H1 (cell line): ENCODE measurements at regions not wholly inside any gene's neighbourhood (a gene's known extent, or its start where the extent isn't known, plus 50 kb on each side); places are given as distances from the start of the nearest gene placed in this dataset.

Experiments used
- CTCF ChIA-PET: fragments of 300-600 bp; sonication (Branson Sonifier 250); formaldehyde crosslinking; loops from one replicate; lab custom pipeline; 2021; ENCODE audit not compliant: partially characterized antibody; lab: Charles Lee
- POLR2A ChIA-PET: fragments of 300-600 bp; sonication (Branson Sonifier 250); formaldehyde crosslinking; loops from one replicate; lab custom pipeline; 2021; ENCODE audit warnings: inconsistent platforms; ENCODE audit not compliant: partially characterized antibody; lab: Charles Lee
- DNase-seq, 2 experiments: peaks; one replicate each; pipeline versions ENCODE4 v3.0.0 to v3.0.0-alpha.2; 2010 to 2022; ENCODE audit warnings: low spot score in 2 of 2, low read depth in 1 of 2, mixed read lengths in 1 of 2
- FAIRE-seq: peaks from 2 replicates; lab custom pipeline; 2011; peaks lifted over from hg19 to GRCh38; lab: Jason Lieb, UNC
- H2AFZ ChIP-seq: 2 replicates; pipeline ENCODE4 v1.8.1; 2012; ENCODE audit warnings: low read length, inconsistent platforms
- H2AK5ac ChIP-seq: 2 replicates; pipeline ENCODE4 v1.6.1; 2013; ENCODE audit warnings: low read depth, low read length
- H2BK120ac ChIP-seq: replicated peaks from 2 replicates; pipeline ENCODE3; 2013; ENCODE audit warnings: low read depth, low read length, inconsistent platforms
- H2BK12ac ChIP-seq: 2 replicates; pipeline ENCODE4 v1.6.1; 2013; ENCODE audit warnings: low read depth, low read length
- H2BK15ac ChIP-seq: 2 replicates; pipeline ENCODE4 v1.6.1; 2013; ENCODE audit warnings: low read length
- H2BK20ac ChIP-seq: 2 replicates; pipeline ENCODE4 v1.6.1; 2013; ENCODE audit warnings: low read length
- H2BK5ac ChIP-seq: 2 replicates; pipeline ENCODE4 v1.6.1; 2013; ENCODE audit warnings: low read depth, low read length
- H3K14ac ChIP-seq: 2 replicates; pipeline ENCODE4 v1.6.1; 2013; ENCODE audit warnings: inconsistent platforms; ENCODE audit not compliant: insufficient read length
- H3K18ac ChIP-seq: 2 replicates; pipeline ENCODE4 v1.6.1; 2013; ENCODE audit warnings: low read length; ENCODE audit errors: extremely low read depth
- H3K23ac ChIP-seq: 2 replicates; pipeline ENCODE4 v1.6.1; 2013; ENCODE audit warnings: inconsistent platforms; ENCODE audit not compliant: insufficient read length
- H3K23me2 ChIP-seq: 2 replicates; pipeline ENCODE4 v1.6.1; 2013; ENCODE audit warnings: low read depth, low read length
- H3K27ac ChIP-seq: 2 replicates; pipeline ENCODE4 v1.6.1; 2011; ENCODE audit warnings: low read depth, low read length, inconsistent platforms
- H3K27me3 ChIP-seq, 4 experiments: replicated peaks in 1 of 4; 1 replicate in 1 of 4; 2 replicates in 3 of 4; pipeline versions ENCODE4 v1.6.1 to v1.8.1; 2011 to 2013; ENCODE audit warnings: low read length in 3 of 4, mild to moderate bottlenecking in 3 of 4, inconsistent platforms in 2 of 4, mixed read lengths in 2 of 4, moderate library complexity in 1 of 4; ENCODE audit not compliant: control insufficient read depth in 3 of 4, insufficient read depth in 3 of 4; ENCODE audit errors: extremely low read depth in 1 of 4
- H3K36me3 ChIP-seq, 4 experiments: 2 replicates each; pipeline versions ENCODE4 v1.6.1 to v1.8.1; 2011 to 2013; ENCODE audit warnings: mild to moderate bottlenecking in 4 of 4, low read length in 3 of 4, moderate library complexity in 2 of 4, control low read depth in 1 of 4, inconsistent platforms in 1 of 4; ENCODE audit not compliant: insufficient read depth in 4 of 4, control insufficient read depth in 2 of 4
- H3K4ac ChIP-seq: replicated peaks from 2 replicates; pipeline ENCODE3; 2013; ENCODE audit warnings: low read length, low read depth, mixed read lengths, inconsistent platforms; ENCODE audit not compliant: insufficient read length
- H3K4me1 ChIP-seq, 4 experiments: replicated peaks in 1 of 4; 1 replicate in 1 of 4; 2 replicates in 3 of 4; pipeline versions ENCODE4 v1.6.1 to v1.8.1; 2011 to 2013; ENCODE audit warnings: low read length in 3 of 4, inconsistent platforms in 2 of 4, mixed read lengths in 1 of 4; ENCODE audit not compliant: insufficient read depth in 4 of 4, control insufficient read depth in 3 of 4
- H3K4me2 ChIP-seq, 2 experiments: 2 replicates each; pipeline versions ENCODE4 v1.6.1 to v1.8.1; 2011 to 2013; ENCODE audit warnings: low read depth in 2 of 2, low read length in 2 of 2, control low read depth in 1 of 2, inconsistent platforms in 1 of 2, mild to moderate bottlenecking in 1 of 2; ENCODE audit not compliant: insufficient read depth in 1 of 2
- H3K4me3 ChIP-seq, 4 experiments: fragments of 200-600, 300-600 bp in 1 of 4; sonication (generic), shearing (Covaris generic), sonication (Bioruptor Twin) in 1 of 4; 2 replicates each; pipeline versions ENCODE4 v1.5.1 to v1.8.1; 2011 to 2016; ENCODE audit warnings: low read length in 4 of 4, low read depth in 3 of 4, control low read depth in 2 of 4, inconsistent platforms in 2 of 4, mild to moderate bottlenecking in 2 of 4, mixed read lengths in 1 of 4, moderate library complexity in 1 of 4; ENCODE audit not compliant: insufficient read depth in 2 of 4; ENCODE audit errors: extremely low read depth in 1 of 4
- H3K56ac ChIP-seq: replicated peaks from 2 replicates; pipeline ENCODE3; 2013; ENCODE audit warnings: low read depth, mild to moderate bottlenecking, mixed read lengths, low read length, inconsistent platforms; ENCODE audit not compliant: insufficient read length
- H3K79me1 ChIP-seq: 2 replicates; pipeline ENCODE4 v1.6.1; 2013; ENCODE audit warnings: low read depth, low read length, control low read depth
- H3K79me2 ChIP-seq, 2 experiments: 2 replicates each; pipeline versions ENCODE4 v1.6.1 to v1.8.1; 2012 to 2013; ENCODE audit warnings: low read length in 2 of 2, mild to moderate bottlenecking in 2 of 2, inconsistent platforms in 1 of 2; ENCODE audit not compliant: insufficient read depth in 2 of 2, control insufficient read depth in 1 of 2
- H3K9ac ChIP-seq, 4 experiments: replicated peaks in 1 of 4; 1 replicate in 1 of 4; 2 replicates in 3 of 4; pipeline versions ENCODE4 v1.6.1 to v1.8.1; 2011 to 2013; ENCODE audit warnings: low read depth in 3 of 4, low read length in 3 of 4, control low read depth in 2 of 4, mild to moderate bottlenecking in 2 of 4, moderate library complexity in 2 of 4, inconsistent platforms in 1 of 4; ENCODE audit errors: extremely low read depth in 1 of 4
- H3K9me3 ChIP-seq, 2 experiments: 2 replicates each; pipeline versions ENCODE4 v1.6.1 to v1.8.1; 2012 to 2013; ENCODE audit warnings: mild to moderate bottlenecking in 2 of 2, moderate library complexity in 2 of 2, control low read depth in 1 of 2, inconsistent platforms in 1 of 2, low read depth in 1 of 2, low read length in 1 of 2, mixed read lengths in 1 of 2; ENCODE audit not compliant: insufficient read depth in 2 of 2
- H4K20me1 ChIP-seq, 2 experiments: replicated peaks in 1 of 2; 2 replicates each; pipeline versions ENCODE3 to v1.8.1; 2011 to 2013; ENCODE audit warnings: inconsistent platforms in 2 of 2, low read length in 2 of 2, mild to moderate bottlenecking in 1 of 2; ENCODE audit not compliant: insufficient read depth in 2 of 2, control insufficient read depth in 1 of 2
- H4K5ac ChIP-seq: 2 replicates; pipeline ENCODE4 v1.6.1; 2013; ENCODE audit warnings: low read length, low read depth, mixed read lengths, inconsistent platforms; ENCODE audit not compliant: insufficient read length
- H4K8ac ChIP-seq: 2 replicates; pipeline ENCODE4 v1.8.0; 2013; ENCODE audit warnings: mild to moderate bottlenecking, moderate library complexity, low read length, inconsistent platforms; ENCODE audit not compliant: insufficient read depth; ENCODE audit errors: extremely low read depth
- H4K91ac ChIP-seq: replicated peaks from 2 replicates; pipeline ENCODE3; 2013; ENCODE audit warnings: low read length, mixed read lengths, inconsistent platforms; ENCODE audit not compliant: insufficient read length
- CEBPB ChIP-seq: IDR thresholded peaks from 2 replicates; pipeline ENCODE4 v1.6.1; 2012; ENCODE audit warnings: low read depth, low read length
- E2F6 ChIP-seq: IDR thresholded peaks from 2 replicates; pipeline ENCODE4 v1.6.1; 2012; ENCODE audit warnings: inconsistent platforms
- GABPA ChIP-seq: IDR thresholded peaks from 2 replicates; pipeline ENCODE4 v1.6.1; 2011; ENCODE audit warnings: mild to moderate bottlenecking, low read length, moderate library complexity, borderline replicate concordance; ENCODE audit not compliant: insufficient read depth
- MAFK ChIP-seq: IDR thresholded peaks from 2 replicates; pipeline ENCODE4 v1.6.1; 2012; ENCODE audit warnings: low read depth, mild to moderate bottlenecking, improper control_type of control experiment, low read length
- PHF8 ChIP-seq: fragments of 200-600 bp; sonication (generic); conservative IDR thresholded peaks from 2 replicates; pipeline ENCODE4 v1.7.1; 2012; ENCODE audit warnings: low read depth, mild to moderate bottlenecking, inconsistent platforms, low read length, moderate library complexity
- RXRA ChIP-seq: IDR thresholded peaks from 2 replicates; pipeline ENCODE4 v1.6.1; 2011; ENCODE audit warnings: low read depth, mild to moderate bottlenecking, low read length, moderate library complexity; ENCODE audit not compliant: insufficient read depth
- SIX5 ChIP-seq: IDR thresholded peaks from 2 replicates; pipeline ENCODE4 v1.6.1; 2011; ENCODE audit warnings: mild to moderate bottlenecking, low read depth, low read length
- SP4 ChIP-seq: IDR thresholded peaks from 2 replicates; pipeline ENCODE4 v1.6.1; 2012; ENCODE audit warnings: low read length, inconsistent platforms
- TBP ChIP-seq: IDR thresholded peaks from 2 replicates; pipeline ENCODE4 v1.6.1; 2011; ENCODE audit warnings: low read depth, low read length, improper control_type of control experiment
- TCF12 ChIP-seq: IDR thresholded peaks from 2 replicates; pipeline ENCODE4 v1.6.1; 2011; ENCODE audit warnings: low read depth, mild to moderate bottlenecking, low read length
- TEAD4 ChIP-seq: IDR thresholded peaks from 2 replicates; pipeline ENCODE4 v1.6.1; 2012; ENCODE audit warnings: low read depth, low read length, inconsistent platforms, mixed read lengths
- WGBS, 2 experiments: shearing (Covaris generic) in 1 of 2; methylation state at CpG; one replicate each; pipeline versions ENCODE4 v1.1.6 to v1.1.7; 2013 to 2015; ENCODE audit warnings: low lambda C conversion rate in 2 of 2, mixed read lengths in 2 of 2, inconsistent platforms in 1 of 2, low coverage in 1 of 2, missing lambda C conversion rate in 1 of 2; ENCODE audit not compliant: insufficient replicate concordance in 2 of 2, insufficient coverage in 1 of 2, insufficient read length in 1 of 2; ENCODE audit errors: extremely low coverage in 1 of 2, missing lambda C conversion rate in 1 of 2; 5-methylcytosine and 5-hydroxymethylcytosine counted together

GRCh38 chr20:62590309-62591121, 51.8 kb upstream of the SLCO4A1 start:
- no peak overlapping the region for H3K23ac ChIP-seq
- peak overlapping the region; percentile 85 for H4K91ac ChIP-seq
- H3K4me2 ChIP-seq, result no peak overlapping the region
- ChIA-PET POLR2A (no interaction called here), CTCF (interaction anchor here (0.5 to 7.6 kb wide), 8 partner anchors 8 to 224 kb away, joined by 3 to 45 read pairs (median 8); no protein-coding TSS in a partner anchor)
- H3K4ac ChIP-seq, result no peak overlapping the region
- H3K9me3 ChIP-seq, result no peaks in the 10 kb centered on the region
- H4K20me1 ChIP-seq, result peaks cover 0 to 11% of the 10 kb centered on the region in 2 experiments
- no peak overlapping the region for H3K27ac ChIP-seq
- no peak overlapping the region for H2BK15ac ChIP-seq
- H3K56ac ChIP-seq, result no peak overlapping the region
- no peak overlapping the region for H2BK12ac ChIP-seq
- DNase-seq (no peak), FAIRE-seq (no peak)
- H2BK20ac ChIP-seq, result no peak overlapping the region
- no peak overlapping the region for H4K5ac ChIP-seq
- H3K4me3 ChIP-seq, result no peak overlapping the region
- no peak overlapping the region for H3K14ac ChIP-seq
- H3K9ac ChIP-seq, result no peak overlapping the region
- peaks cover 3% of the 10 kb centered on the region for H3K23me2 ChIP-seq
- no peak overlapping the region for H4K8ac ChIP-seq
- H2BK120ac ChIP-seq, result no peak overlapping the region
- H3K18ac ChIP-seq, result no peak overlapping the region
- no peaks in the 10 kb centered on the region for H3K36me3 ChIP-seq
- no peak overlapping the region for H2BK5ac ChIP-seq
- no peaks in the 10 kb centered on the region for H3K79me2 ChIP-seq
- no peak overlapping the region for H2AFZ ChIP-seq
- H3K79me1 ChIP-seq, result no peaks in the 10 kb centered on the region
- H3K27me3 ChIP-seq, result no peaks in the 10 kb centered on the region; a peak in 1 of 7 replicates
- no peak overlapping the region for H2AK5ac ChIP-seq
- no peaks in the 10 kb centered on the region; a peak in 1 of 7 replicates for H3K4me1 ChIP-seq
- WGBS, 2 experiments, result 81% methylated on average over 22 of the region's 23 CpGs; no CpG with 5 or more reads in 1 of the 2 experiments
- TF ChIP-seq RXRA (no peak), SIX5 (no peak), TEAD4 (no peak), MAFK (no peak), PHF8 (no peak), GABPA (no peak), TCF12 (no peak), CEBPB (no peak), TBP (no peak), E2F6 (no peak), SP4 (no peak)
